OCI-LY3 (cell line): ENCODE measurements at regions not wholly inside any gene's neighbourhood (a gene's known extent, or its start where the extent isn't known, plus 50 kb on each side); places are given as distances from the start of the nearest gene placed in this dataset.

Source experiments
- EZH2phosphoT487 ChIP-seq: fragments of 200-600 bp; shearing (Covaris generic); IDR thresholded peaks from 2 replicates; pipeline ENCODE4 v1.6.1; 2018; ENCODE audit warnings: antibody characterized with exemption, mixed run types, low read depth
- TF ChIP-seq, protein P1 (sequence below): fragments of 200-600, 300-600 bp; sonication (generic); IDR thresholded peaks from 2 replicates; pipeline ENCODE4 v1.5.1; 2014; ENCODE audit warnings: antibody characterized with exemption, low read length, low read depth

GRCh38 chr1:193555662-193556441 is 369.4 kb upstream of the B3GALT2 start:
- no peak for TF ChIP-seq EZH2phosphoT487
- TF ChIP-seq, protein P1, sequence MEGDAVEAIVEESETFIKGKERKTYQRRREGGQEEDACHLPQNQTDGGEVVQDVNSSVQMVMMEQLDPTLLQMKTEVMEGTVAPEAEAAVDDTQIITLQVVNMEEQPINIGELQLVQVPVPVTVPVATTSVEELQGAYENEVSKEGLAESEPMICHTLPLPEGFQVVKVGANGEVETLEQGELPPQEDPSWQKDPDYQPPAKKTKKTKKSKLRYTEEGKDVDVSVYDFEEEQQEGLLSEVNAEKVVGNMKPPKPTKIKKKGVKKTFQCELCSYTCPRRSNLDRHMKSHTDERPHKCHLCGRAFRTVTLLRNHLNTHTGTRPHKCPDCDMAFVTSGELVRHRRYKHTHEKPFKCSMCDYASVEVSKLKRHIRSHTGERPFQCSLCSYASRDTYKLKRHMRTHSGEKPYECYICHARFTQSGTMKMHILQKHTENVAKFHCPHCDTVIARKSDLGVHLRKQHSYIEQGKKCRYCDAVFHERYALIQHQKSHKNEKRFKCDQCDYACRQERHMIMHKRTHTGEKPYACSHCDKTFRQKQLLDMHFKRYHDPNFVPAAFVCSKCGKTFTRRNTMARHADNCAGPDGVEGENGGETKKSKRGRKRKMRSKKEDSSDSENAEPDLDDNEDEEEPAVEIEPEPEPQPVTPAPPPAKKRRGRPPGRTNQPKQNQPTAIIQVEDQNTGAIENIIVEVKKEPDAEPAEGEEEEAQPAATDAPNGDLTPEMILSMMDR = no peak
